ENCODE measurements at regions not wholly inside any gene's neighbourhood (a gene's known extent, or its start where the extent isn't known, plus 50 kb on each side); places are given as distances from the start of the nearest gene placed in this dataset.

DNA sequence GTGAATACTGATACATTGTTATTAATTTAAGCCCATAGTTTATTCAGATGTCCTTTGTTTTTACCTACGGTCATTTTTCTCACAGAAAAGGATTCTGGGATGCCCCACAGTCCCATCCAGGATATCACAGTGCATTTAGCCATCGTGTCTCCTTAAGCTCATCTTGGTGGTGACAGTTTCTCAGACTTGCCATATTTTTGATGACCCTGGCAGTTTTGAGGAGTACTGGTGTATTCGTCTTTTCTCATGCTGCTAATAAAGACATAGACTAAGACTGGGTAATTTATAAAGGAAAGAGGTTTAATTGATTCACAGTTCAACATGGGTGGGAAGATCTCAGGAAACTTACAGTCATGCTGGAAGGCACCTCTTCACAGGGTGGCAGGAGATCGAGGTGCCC, 295.9 kb upstream of the CDH4 start:
- Histone ChIP-seq H3K36me3 (ENCODE audit: insufficient read depth, low read length) (no peaks in the 10 kb centered on the region), H2AFZ (ENCODE audit: low read depth, low read length) (no peak overlapping the region), H3K9ac (ENCODE audit: low read length) (no peak overlapping the region), H3K9me3 (ENCODE audit: insufficient read depth, low read depth, low read length) (peaks cover 2% of the 10 kb centered on the region), H3K79me2 (ENCODE audit: insufficient read depth, low read length) (no peaks in the 10 kb centered on the region), H3K4me3 (ENCODE audit: insufficient read depth, low read depth, low read length) (no peak overlapping the region), H3K4me2 (ENCODE audit: low read length) (no peak overlapping the region), H4K20me1 (ENCODE audit: insufficient read depth, low read length) (no peaks in the 10 kb centered on the region), H3K27ac (ENCODE audit: low read depth, low read length) (no peak overlapping the region), H3K27me3 (ENCODE audit: insufficient read depth, low read length) (no peaks in the 10 kb centered on the region), H3K4me1 (ENCODE audit: insufficient read depth, low read length) (no peaks in the 10 kb centered on the region)
- no peak for FAIRE-seq
- no peaks in the 10 kb centered on the region for H3K36me3 Mint-ChIP-seq (ENCODE audit: low read depth, unreplicated experiment)
- H3K4me1 Mint-ChIP-seq (ENCODE audit: low read depth, unreplicated experiment) = no peaks in the 10 kb centered on the region
- H3K27me3 Mint-ChIP-seq (ENCODE audit: low read depth, unreplicated experiment) = peaks cover 60% of the 10 kb centered on the region
- no peak overlapping the region for H3K27ac Mint-ChIP-seq (ENCODE audit: unreplicated experiment)
- no peak overlapping the region for H3K4me3 Mint-ChIP-seq (ENCODE audit: unreplicated experiment)
- TF ChIP-seq, protein P1, sequence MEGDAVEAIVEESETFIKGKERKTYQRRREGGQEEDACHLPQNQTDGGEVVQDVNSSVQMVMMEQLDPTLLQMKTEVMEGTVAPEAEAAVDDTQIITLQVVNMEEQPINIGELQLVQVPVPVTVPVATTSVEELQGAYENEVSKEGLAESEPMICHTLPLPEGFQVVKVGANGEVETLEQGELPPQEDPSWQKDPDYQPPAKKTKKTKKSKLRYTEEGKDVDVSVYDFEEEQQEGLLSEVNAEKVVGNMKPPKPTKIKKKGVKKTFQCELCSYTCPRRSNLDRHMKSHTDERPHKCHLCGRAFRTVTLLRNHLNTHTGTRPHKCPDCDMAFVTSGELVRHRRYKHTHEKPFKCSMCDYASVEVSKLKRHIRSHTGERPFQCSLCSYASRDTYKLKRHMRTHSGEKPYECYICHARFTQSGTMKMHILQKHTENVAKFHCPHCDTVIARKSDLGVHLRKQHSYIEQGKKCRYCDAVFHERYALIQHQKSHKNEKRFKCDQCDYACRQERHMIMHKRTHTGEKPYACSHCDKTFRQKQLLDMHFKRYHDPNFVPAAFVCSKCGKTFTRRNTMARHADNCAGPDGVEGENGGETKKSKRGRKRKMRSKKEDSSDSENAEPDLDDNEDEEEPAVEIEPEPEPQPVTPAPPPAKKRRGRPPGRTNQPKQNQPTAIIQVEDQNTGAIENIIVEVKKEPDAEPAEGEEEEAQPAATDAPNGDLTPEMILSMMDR (IDR thresholded peaks at IDR 0.05; ENCODE audit: insufficient read depth, low read depth, low read length) = no peak
- TF ChIP-seq EZH2 (IDR thresholded peaks at IDR 0.05; ENCODE audit: insufficient read depth, low read length) = no peak
- peaks cover 5% of the 10 kb centered on the region for H3K9me3 Mint-ChIP-seq (ENCODE audit: unreplicated experiment)
- no peak for DNase-seq (ENCODE audit: low read depth)

DNA sequence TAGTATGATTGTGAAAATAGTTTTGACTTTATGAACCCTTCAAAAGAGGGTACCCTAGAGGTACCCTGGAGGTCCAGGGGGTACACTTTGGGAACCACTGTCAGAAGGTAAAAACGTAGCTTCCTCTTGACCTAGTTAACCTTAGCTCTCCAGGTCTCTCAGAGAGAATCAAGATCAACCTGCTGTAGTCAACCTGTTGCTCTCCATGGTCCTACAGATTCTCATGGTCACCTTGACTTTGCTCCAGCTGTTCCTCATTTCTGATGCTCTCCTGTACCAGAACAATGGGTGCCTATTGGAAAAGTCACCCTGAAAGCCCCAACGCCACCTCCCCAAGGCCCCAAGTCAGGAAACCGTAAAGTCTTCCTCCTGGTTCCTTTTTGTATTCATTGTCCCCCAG, 294.4 kb upstream of the CDH4 start:
- no peaks in the 10 kb centered on the region for H3K36me3 ChIP-seq (ENCODE audit: insufficient read depth, low read length)
- H3K4me2 ChIP-seq (ENCODE audit: low read length) = no peak overlapping the region
- H3K9me3 ChIP-seq (ENCODE audit: insufficient read depth, low read depth, low read length) = no peaks in the 10 kb centered on the region
- H3K27me3 ChIP-seq (ENCODE audit: insufficient read depth, low read length) = no peaks in the 10 kb centered on the region
- DNase-seq (ENCODE audit: low read depth) = no peak
- no peaks in the 10 kb centered on the region for H3K36me3 Mint-ChIP-seq (ENCODE audit: low read depth, unreplicated experiment)
- no peak overlapping the region for H3K4me3 Mint-ChIP-seq (ENCODE audit: unreplicated experiment)
- no peak overlapping the region for H3K9ac ChIP-seq (ENCODE audit: low read length)
- no peaks in the 10 kb centered on the region for H4K20me1 ChIP-seq (ENCODE audit: insufficient read depth, low read length)
- no peak overlapping the region for H3K4me3 ChIP-seq (ENCODE audit: insufficient read depth, low read depth, low read length)
- peaks cover 4% of the 10 kb centered on the region for H3K9me3 Mint-ChIP-seq (ENCODE audit: unreplicated experiment)
- H3K79me2 ChIP-seq (ENCODE audit: insufficient read depth, low read length) = no peaks in the 10 kb centered on the region
- no peak overlapping the region for H3K27ac Mint-ChIP-seq (ENCODE audit: unreplicated experiment)
- no peaks in the 10 kb centered on the region for H3K4me1 ChIP-seq (ENCODE audit: insufficient read depth, low read length)
- H3K27me3 Mint-ChIP-seq (ENCODE audit: low read depth, unreplicated experiment) = peaks cover 59% of the 10 kb centered on the region
- no peak for TF ChIP-seq EZH2 (IDR thresholded peaks at IDR 0.05; ENCODE audit: insufficient read depth, low read length)
- TF ChIP-seq, protein P1 (IDR thresholded peaks at IDR 0.05; ENCODE audit: insufficient read depth, low read depth, low read length) = no peak
- H2AFZ ChIP-seq (ENCODE audit: low read depth, low read length) = no peak overlapping the region
- H3K4me1 Mint-ChIP-seq (ENCODE audit: low read depth, unreplicated experiment) = no peaks in the 10 kb centered on the region
- no peak for FAIRE-seq
- H3K27ac ChIP-seq (ENCODE audit: low read depth, low read length) = no peak overlapping the region

DNA sequence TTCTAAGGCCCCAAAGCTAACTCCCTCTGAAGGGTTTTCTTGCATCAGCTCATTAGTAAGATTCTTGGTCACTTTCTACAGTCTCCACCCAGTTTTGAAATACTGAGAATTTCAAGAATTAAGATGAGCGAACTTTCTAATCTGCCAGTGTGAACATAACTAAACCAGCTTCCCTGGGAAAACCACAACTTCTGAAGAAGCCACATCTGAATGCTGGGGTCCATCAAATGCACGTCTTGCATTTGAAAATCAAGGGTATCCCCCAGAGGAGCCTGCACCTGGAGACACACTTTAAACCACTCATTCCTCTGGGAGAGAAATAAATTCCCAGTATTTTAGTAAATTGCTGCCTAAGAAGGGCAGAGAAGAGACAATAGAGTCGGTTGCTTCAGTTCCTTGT, 292.1 kb upstream of the CDH4 start:
- no peak for DNase-seq (ENCODE audit: low read depth)
- H3K27me3 Mint-ChIP-seq (ENCODE audit: low read depth, unreplicated experiment) = peaks cover 58% of the 10 kb centered on the region

More for the DNA sequence above, 292.1 kb upstream of the CDH4 start:
- Histone ChIP-seq H4K20me1 (ENCODE audit: insufficient read depth, low read length) (no peaks in the 10 kb centered on the region), H3K9ac (ENCODE audit: low read length) (no peak overlapping the region), H3K4me3 (ENCODE audit: insufficient read depth, low read depth, low read length) (no peak overlapping the region), H3K79me2 (ENCODE audit: insufficient read depth, low read length) (no peaks in the 10 kb centered on the region), H3K36me3 (ENCODE audit: insufficient read depth, low read length) (no peaks in the 10 kb centered on the region), H3K4me2 (ENCODE audit: low read length) (no peak overlapping the region), H3K27me3 (ENCODE audit: insufficient read depth, low read length) (no peaks in the 10 kb centered on the region), H2AFZ (ENCODE audit: low read depth, low read length) (no peak overlapping the region), H3K4me1 (ENCODE audit: insufficient read depth, low read length) (no peaks in the 10 kb centered on the region), H3K27ac (ENCODE audit: low read depth, low read length) (no peak overlapping the region), H3K9me3 (ENCODE audit: insufficient read depth, low read depth, low read length) (no peaks in the 10 kb centered on the region)
- no peak overlapping the region for H3K27ac Mint-ChIP-seq (ENCODE audit: unreplicated experiment)
- no peaks in the 10 kb centered on the region for H3K9me3 Mint-ChIP-seq (ENCODE audit: unreplicated experiment)
- H3K4me1 Mint-ChIP-seq (ENCODE audit: low read depth, unreplicated experiment) = no peaks in the 10 kb centered on the region
- H3K4me3 Mint-ChIP-seq (ENCODE audit: unreplicated experiment) = no peak overlapping the region
- no peaks in the 10 kb centered on the region for H3K36me3 Mint-ChIP-seq (ENCODE audit: low read depth, unreplicated experiment)
- TF ChIP-seq EZH2 (IDR thresholded peaks at IDR 0.05; ENCODE audit: insufficient read depth, low read length) = no peak
- TF ChIP-seq, protein P1 (IDR thresholded peaks at IDR 0.05; ENCODE audit: insufficient read depth, low read depth, low read length) = no peak
- FAIRE-seq = no peak

Data from astrocyte (in vitro differentiated cells and primary cell).